ENCODE measurements at regions not wholly inside any gene's neighbourhood (a gene's known extent, or its start where the extent isn't known, plus 50 kb on each side); places are given as distances from the start of the nearest gene placed in this dataset.

DNA sequence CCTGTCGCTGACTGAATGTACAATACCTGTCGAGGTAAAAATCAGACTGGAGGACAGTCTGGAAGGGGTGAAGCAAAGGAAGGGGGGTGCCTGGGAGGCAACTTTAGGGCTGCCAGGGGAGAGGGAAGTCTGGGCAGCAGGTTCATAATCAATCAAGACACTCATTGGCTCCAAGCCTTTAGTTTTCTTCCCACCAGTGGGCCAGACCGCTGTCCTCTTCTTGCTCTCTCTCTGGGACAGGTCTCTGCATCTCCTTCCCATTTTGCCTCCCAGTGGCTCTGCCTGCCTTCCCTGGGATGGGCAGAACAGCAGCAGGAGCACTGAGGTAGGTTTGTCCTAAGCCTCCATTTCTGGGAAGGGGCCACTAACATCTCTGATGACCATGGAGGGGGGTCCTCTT lies 206.5 kb downstream of the TTC8 start:
- H3K27me3 Mint-ChIP-seq (ENCODE audit: low read depth) = peaks cover 55% of the 10 kb centered on the region
- DNase-seq (no peak), ATAC-seq (replicated peaks in 1 of 2) (no peak)
- H3K36me3 Mint-ChIP-seq (ENCODE audit: insufficient read depth in 2 of 2) = no peaks in the 10 kb centered on the region
- peaks cover 6% of the 10 kb centered on the region for H3K4me1 Mint-ChIP-seq (ENCODE audit: low read depth)
- no peaks in the 10 kb centered on the region for H3K9me3 Mint-ChIP-seq
- no peak overlapping the region for H3K27ac Mint-ChIP-seq
- H3K4me3 Mint-ChIP-seq = no peak overlapping the region

DNA sequence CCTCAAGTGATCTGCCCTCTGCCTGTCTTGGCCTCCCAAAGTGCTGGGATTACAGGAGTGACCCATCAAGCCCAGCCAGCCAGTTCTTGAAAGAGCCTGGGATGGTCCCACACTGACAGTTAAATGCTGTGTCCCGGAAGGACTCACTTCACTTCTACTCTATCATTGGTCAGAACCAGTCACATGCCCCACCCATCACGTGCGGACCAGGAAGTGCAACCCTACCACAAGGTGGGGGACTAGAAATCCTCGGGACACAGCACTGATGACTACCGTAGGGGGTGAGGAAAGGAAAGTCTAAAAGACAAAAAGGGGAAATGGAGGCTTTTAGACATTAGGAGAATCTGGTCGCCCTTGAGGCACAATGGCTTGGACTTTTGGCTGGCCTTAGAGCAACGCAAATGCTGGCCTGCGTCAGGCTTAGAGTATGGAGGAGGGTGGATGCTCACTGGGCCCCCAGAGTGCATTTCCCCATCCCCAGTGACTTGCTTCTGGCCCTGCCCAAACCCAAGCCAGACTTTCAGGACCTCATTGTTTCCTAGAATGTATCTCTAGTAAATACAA lies 207.7 kb downstream of the TTC8 start:
- ATAC-seq (replicated peaks in 1 of 2) (no peak), DNase-seq (no peak)
- Mint-ChIP-seq H3K4me3 (no peak overlapping the region), H3K9me3 (no peaks in the 10 kb centered on the region), H3K36me3 (ENCODE audit: insufficient read depth in 2 of 2) (no peaks in the 10 kb centered on the region), H3K4me1 (ENCODE audit: low read depth) (peaks cover 6% of the 10 kb centered on the region), H3K27ac (no peak overlapping the region), H3K27me3 (ENCODE audit: low read depth) (peaks cover 51% of the 10 kb centered on the region)

DNA sequence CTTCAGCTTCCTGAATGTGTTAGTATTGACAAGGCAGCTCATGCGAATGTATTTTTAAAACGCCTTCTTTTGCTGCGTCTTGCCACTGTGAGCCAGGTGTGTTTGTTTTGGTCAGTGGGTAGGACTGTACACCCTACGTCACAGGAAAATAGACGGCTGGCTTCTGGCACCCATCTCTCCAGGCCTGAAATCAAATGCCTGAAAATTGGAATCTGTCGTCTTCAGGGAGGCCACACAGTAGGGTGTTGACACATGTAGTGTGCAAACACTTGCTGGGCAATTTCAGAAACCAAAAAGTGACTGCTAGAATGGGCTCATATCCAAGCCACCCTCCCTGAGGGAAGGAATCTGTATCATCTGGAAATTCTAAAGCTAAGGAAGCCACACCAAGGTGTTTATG lies 209.3 kb downstream of the TTC8 start:
- H3K9me3 Mint-ChIP-seq = no peaks in the 10 kb centered on the region
- H3K27me3 Mint-ChIP-seq (ENCODE audit: low read depth) = peaks cover 47% of the 10 kb centered on the region

DNA sequence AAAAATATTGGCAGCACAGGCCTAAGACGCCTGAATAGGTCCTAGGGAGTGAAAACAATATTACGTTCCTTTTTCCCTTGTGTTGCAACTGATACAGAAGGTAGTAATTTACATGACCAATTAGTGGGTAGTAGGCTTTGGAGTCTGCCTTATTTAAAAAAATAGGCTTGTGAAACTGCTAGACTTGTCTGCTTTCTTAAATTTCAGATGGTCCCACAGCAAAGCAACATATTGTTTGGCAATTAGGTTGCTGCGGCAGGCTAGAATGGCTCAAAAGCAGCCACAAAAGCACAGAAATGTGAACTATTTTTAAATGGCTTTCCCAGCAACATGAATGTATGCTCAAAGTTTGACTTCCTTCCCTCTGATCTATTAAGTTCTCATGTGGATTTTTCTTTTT lies 211.9 kb downstream of the TTC8 start:
- H3K4me3 Mint-ChIP-seq = no peak overlapping the region
- DNase-seq (no peak), ATAC-seq (replicated peaks in 1 of 2) (no peak)
- peaks cover 19% of the 10 kb centered on the region for H3K4me1 Mint-ChIP-seq (ENCODE audit: low read depth)
- no peak overlapping the region for H3K27ac Mint-ChIP-seq
- H3K27me3 Mint-ChIP-seq (ENCODE audit: low read depth) = peaks cover 36% of the 10 kb centered on the region
- H3K9me3 Mint-ChIP-seq = no peaks in the 10 kb centered on the region
- no peaks in the 10 kb centered on the region for H3K36me3 Mint-ChIP-seq (ENCODE audit: insufficient read depth in 2 of 2)

More for the DNA sequence above, 209.3 kb downstream of the TTC8 start:
- DNase-seq (no peak), ATAC-seq (replicated peaks in 1 of 2) (no peak)
- peaks cover 6% of the 10 kb centered on the region for H3K4me1 Mint-ChIP-seq (ENCODE audit: low read depth)
- no peak overlapping the region for H3K4me3 Mint-ChIP-seq
- H3K27ac Mint-ChIP-seq = no peak overlapping the region
- no peaks in the 10 kb centered on the region for H3K36me3 Mint-ChIP-seq (ENCODE audit: insufficient read depth in 2 of 2)

DNA sequence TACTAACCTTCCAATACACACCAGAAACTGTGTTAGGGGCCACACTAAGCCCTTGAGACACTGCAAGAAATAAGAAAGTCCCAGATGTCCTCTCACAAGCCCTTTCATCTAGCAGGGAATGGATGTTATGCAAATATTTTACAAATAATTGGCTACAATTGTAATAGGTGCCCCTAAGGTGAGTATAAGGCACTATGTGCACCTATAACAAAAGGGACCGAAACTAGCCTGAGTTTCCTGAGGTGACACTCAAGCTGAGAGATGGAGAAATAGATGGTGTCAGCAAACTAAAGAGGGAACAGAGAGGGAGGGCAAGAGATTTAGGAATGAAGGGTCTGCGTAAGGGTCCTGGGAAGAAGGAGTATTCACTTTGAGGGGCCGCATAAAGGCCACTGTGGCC lies 212.6 kb downstream of the TTC8 start:
- Mint-ChIP-seq H3K9me3 (no peaks in the 10 kb centered on the region), H3K27ac (no peak overlapping the region), H3K4me3 (no peak overlapping the region), H3K36me3 (ENCODE audit: insufficient read depth in 2 of 2) (no peaks in the 10 kb centered on the region), H3K4me1 (ENCODE audit: low read depth) (peaks cover 19% of the 10 kb centered on the region), H3K27me3 (ENCODE audit: low read depth) (peaks cover 36% of the 10 kb centered on the region)
- ATAC-seq (replicated peaks in 1 of 2) (no peak), DNase-seq (no peak)

DNA sequence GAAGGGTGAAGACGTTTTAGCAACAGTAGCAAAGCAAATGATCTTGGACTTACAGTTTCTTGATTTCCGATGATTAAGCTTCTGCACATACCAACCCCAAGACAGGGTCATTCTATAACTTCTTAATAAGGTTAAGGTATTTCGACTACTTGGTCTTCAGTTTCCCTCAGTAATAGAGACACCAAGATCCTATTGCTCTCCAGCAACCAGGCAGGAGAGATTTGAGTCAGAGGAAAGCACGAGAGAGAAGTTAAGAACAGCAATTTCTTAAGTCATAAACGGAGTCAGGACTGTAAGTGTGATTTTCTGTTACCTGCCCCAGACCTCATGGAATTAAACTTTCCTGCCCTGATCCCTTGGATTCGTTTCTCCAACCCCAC lies 215.6 kb downstream of the TTC8 start:
- Mint-ChIP-seq H3K36me3 (ENCODE audit: insufficient read depth in 2 of 2) (no peaks in the 10 kb centered on the region), H3K4me1 (ENCODE audit: low read depth) (peaks cover 13% of the 10 kb centered on the region), H3K9me3 (no peaks in the 10 kb centered on the region), H3K27ac (no peak overlapping the region), H3K27me3 (ENCODE audit: low read depth) (peaks cover 29% of the 10 kb centered on the region), H3K4me3 (peak overlapping the region in 1 of 2 donors; percentile 81)
- ATAC-seq (replicated peaks in 1 of 2) (peak; percentile 30 to 36), DNase-seq (no peak)

DNA sequence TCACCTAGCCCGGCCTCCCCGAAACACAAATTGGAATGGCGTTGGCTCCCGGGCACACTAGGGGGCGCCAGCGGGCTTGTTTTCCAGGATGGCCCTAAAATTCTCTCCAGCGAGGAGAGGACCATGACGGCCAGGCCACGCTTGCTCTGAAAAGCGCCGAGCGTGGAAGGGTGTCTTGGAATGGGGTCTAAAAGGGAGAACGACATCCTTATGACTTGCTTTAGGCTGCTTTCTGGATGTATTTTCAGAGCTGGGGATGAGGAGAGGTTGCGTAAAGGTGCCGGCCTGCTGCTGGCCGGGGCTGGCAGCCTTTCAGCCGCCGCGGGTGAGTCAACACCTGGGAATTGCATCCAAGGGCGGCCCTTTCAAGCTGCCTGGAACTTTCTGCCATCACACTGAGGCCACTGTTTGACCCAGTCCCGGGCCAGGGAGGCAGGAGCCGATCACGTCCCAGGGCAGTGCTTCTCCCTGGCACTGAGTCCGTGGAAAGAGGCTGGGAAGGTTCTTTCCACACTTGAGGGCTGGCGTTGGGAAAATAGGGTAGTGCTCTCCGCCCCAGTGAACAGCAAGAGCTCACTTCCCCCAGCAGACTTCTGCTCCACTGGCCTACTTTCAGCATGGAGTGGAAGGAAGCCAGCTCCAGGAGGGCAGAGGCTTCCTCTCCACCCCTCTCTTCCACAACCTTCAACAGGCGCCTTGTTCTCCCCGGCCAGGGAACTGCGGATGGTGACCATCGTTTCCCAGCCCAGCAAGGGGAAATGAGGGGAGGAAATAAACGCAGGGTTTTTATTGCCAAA lies 216.2 kb downstream of the TTC8 start:
- Mint-ChIP-seq H3K36me3 (ENCODE audit: insufficient read depth in 2 of 2) (no peaks in the 10 kb centered on the region), H3K27me3 (ENCODE audit: low read depth) (peaks cover 23% of the 10 kb centered on the region), H3K4me3 (peak overlapping the region; percentile 76 to 81), H3K27ac (no peak overlapping the region), H3K9me3 (no peaks in the 10 kb centered on the region), H3K4me1 (ENCODE audit: low read depth) (peaks cover 13% of the 10 kb centered on the region)
- DNase-seq (peak; percentile 78 to 87), ATAC-seq (replicated peaks in 1 of 2) (peak; percentile 72 to 77)

DNA sequence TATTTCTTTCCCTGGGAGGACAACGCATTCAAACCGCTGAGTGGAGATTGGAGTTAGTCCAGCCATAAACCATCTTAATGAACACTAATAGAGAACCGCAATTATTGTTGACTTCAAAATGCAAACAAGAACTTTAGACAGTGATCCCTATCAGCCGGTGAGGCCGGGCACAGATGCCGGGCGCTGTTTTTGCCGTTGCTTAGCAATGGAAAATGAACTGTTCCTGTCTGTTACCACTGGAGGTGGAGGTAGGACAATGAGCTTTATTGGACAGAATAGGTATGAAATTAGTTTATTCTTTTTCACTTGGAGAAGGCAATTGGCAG lies 216.8 kb downstream of the TTC8 start:
- no peak overlapping the region for H3K27ac Mint-ChIP-seq
- no peak for DNase-seq
- ATAC-seq (replicated peaks in 1 of 2) = no peak
- peaks cover 13% of the 10 kb centered on the region for H3K4me1 Mint-ChIP-seq (ENCODE audit: low read depth)
- H3K4me3 Mint-ChIP-seq = peak overlapping the region in 1 of 2 donors; percentile 81
- H3K9me3 Mint-ChIP-seq = no peaks in the 10 kb centered on the region
- peaks cover 22% of the 10 kb centered on the region for H3K27me3 Mint-ChIP-seq (ENCODE audit: low read depth)
- H3K36me3 Mint-ChIP-seq (ENCODE audit: insufficient read depth in 2 of 2) = no peaks in the 10 kb centered on the region

DNA sequence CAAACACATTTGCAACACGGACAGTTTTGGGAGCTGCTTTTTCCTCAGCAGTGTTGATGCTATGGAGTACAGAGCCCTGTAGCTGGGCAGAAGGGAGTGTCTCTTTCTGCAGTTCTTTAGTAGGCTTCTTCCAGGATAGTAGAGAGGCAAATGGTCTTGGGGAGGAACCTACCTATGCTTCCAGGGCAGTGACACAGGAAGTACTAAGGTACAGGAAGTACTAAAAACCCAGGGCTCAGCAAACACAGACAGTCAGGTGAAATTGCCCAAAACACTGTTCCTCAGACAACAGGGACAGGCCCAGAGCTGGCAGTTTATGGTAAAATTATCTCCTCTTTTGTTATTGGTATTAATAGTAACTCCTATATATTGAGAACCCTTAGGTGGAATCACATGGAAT lies 217.6 kb downstream of the TTC8 start:
- H3K4me3 Mint-ChIP-seq = no peak overlapping the region
- peaks cover 13% of the 10 kb centered on the region for H3K4me1 Mint-ChIP-seq (ENCODE audit: low read depth)
- no peaks in the 10 kb centered on the region for H3K36me3 Mint-ChIP-seq (ENCODE audit: insufficient read depth in 2 of 2)
- no peak for DNase-seq
- peaks cover 18% of the 10 kb centered on the region for H3K27me3 Mint-ChIP-seq (ENCODE audit: low read depth)
- no peaks in the 10 kb centered on the region for H3K9me3 Mint-ChIP-seq
- no peak overlapping the region for H3K27ac Mint-ChIP-seq
- no peak for ATAC-seq (replicated peaks in 1 of 2)

DNA sequence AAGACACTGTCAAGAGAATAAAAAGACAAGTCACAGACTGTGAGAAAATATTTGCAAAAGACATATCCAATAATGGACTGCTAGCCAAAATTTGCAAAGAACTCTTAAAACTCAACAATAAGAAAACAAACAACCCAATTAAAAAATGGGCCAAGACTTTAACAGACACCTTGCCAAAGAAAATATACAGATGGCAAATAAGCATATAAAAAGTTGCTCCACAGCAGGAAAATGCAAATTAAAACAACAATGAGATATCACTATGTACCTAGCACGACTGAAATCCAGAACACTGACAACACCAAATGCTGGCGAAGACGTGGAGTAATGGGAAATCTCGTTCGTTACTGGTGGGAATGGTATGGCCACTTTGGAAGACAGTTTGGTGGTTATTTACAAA lies 228.9 kb downstream of the TTC8 start:
- no peak overlapping the region for H3K27ac Mint-ChIP-seq

DNA sequence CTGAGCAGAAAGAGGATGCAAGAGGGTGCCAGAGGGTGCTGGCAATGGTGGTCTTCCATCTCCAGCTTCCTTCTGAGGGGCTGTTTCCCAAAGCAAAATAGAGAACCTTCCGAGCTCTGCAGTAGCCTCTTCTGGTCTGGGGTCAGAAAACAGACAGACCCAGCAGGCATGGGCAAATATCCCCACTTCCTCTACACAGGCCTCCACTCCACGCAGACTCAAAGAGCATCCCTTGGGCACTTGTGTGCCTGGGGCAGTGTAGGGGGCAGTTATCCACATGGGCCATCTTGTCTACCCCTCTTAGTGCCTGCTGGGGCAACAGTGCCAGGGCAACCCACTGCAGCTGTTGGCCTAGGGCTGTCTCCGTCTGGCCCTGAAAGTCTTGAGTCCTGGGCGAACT lies 231.9 kb downstream of the TTC8 start:
- Mint-ChIP-seq H3K27ac (no peak overlapping the region), H3K4me3 (no peak overlapping the region), H3K4me1 (ENCODE audit: low read depth) (peaks cover 8% of the 10 kb centered on the region), H3K36me3 (ENCODE audit: insufficient read depth in 2 of 2) (peaks cover 1 to 4% of the 10 kb centered on the region in 2 donors), H3K27me3 (ENCODE audit: low read depth) (peaks cover 6% of the 10 kb centered on the region), H3K9me3 (peaks cover 4 to 5% of the 10 kb centered on the region in 2 donors)
- DNase-seq = no peak
- no peak for ATAC-seq (replicated peaks in 1 of 2)

More for the DNA sequence above, 228.9 kb downstream of the TTC8 start:
- ATAC-seq (replicated peaks in 1 of 2) = no peak
- Mint-ChIP-seq H3K27me3 (ENCODE audit: low read depth) (no peaks in the 10 kb centered on the region), H3K4me3 (no peak overlapping the region), H3K9me3 (peaks cover 5 to 7% of the 10 kb centered on the region in 2 donors), H3K36me3 (ENCODE audit: insufficient read depth in 2 of 2) (peaks cover 4% of the 10 kb centered on the region in 2 donors), H3K4me1 (ENCODE audit: low read depth) (peaks cover 8% of the 10 kb centered on the region)
- no peak for DNase-seq

DNA sequence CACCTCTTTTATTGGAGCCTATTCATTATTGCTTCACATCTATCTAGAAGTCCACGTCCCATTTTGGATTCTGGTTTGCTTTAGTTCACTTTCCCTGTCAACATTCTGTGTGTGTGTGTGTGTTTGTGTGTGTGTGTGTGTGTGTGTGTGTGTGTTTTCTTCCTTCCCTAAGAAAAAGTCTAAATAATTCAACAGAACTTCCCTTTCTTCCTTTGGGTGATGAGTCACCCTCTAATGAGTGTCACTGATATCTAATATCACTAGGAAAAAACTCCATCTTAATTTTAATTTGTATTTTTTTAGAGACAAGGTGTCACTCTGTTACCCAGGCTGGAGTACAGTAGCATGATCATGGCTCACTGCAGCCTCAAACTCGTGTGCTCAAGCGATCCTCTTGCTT lies 234.2 kb downstream of the TTC8 start:
- peaks cover 17% of the 10 kb centered on the region for H3K27me3 Mint-ChIP-seq (ENCODE audit: low read depth)
- ATAC-seq (replicated peaks in 1 of 2) = no peak
- no peak overlapping the region for H3K27ac Mint-ChIP-seq

DNA sequence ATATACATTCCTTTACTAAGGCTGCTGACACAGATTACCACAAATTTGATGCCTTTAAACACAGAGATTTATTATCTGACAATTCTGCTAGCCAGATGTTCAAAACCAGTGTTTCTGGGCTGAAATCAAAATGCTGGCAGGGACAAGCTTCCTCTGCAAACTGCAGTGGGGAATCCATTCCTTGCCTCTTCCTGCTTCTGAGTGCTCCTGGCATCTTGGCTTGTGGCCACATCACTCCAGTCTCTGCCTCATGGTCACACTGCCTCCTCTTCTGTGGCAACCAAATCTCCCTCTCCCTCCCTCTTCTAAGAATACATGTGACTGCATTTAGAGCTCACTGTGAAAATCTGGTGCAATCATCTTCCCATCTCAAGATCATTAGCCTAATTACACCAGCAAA lies 235.7 kb downstream of the TTC8 start:
- Mint-ChIP-seq H3K9me3 (peaks cover 2 to 3% of the 10 kb centered on the region in 2 donors), H3K27ac (no peak overlapping the region), H3K36me3 (ENCODE audit: insufficient read depth in 2 of 2) (peaks cover 0 to 1% of the 10 kb centered on the region in 2 donors), H3K27me3 (ENCODE audit: low read depth) (peaks cover 25% of the 10 kb centered on the region), H3K4me1 (ENCODE audit: low read depth) (peaks cover 8% of the 10 kb centered on the region), H3K4me3 (no peak overlapping the region)
- DNase-seq (no peak), ATAC-seq (replicated peaks in 1 of 2) (no peak)

More for the DNA sequence above, 234.2 kb downstream of the TTC8 start:
- peaks cover 0 to 1% of the 10 kb centered on the region in 2 donors for H3K36me3 Mint-ChIP-seq (ENCODE audit: insufficient read depth in 2 of 2)
- H3K9me3 Mint-ChIP-seq = peaks cover 2 to 3% of the 10 kb centered on the region in 2 donors
- H3K4me1 Mint-ChIP-seq (ENCODE audit: low read depth) = peaks cover 8% of the 10 kb centered on the region
- DNase-seq = no peak
- H3K4me3 Mint-ChIP-seq = no peak overlapping the region

DNA sequence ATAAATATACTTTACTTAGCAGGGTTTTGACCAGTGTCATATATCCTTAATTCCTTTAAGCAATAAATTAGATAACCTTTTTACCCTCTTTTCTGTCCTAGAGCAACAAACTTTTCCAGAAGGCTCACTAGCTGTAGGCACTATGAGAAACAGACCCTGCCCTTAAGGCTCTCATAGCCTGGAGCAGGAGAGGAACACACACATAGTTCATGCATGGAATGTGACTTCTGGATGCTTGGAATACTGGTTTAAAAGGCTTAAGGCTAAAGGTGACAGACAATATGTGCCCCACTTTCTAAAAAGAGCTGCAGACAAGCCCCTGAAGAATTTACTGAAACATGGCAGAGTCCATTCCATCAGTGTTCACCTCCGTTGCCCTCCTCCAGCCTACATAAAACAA lies 237.2 kb downstream of the TTC8 start:
- no peak overlapping the region for H3K27ac Mint-ChIP-seq
- no peaks in the 10 kb centered on the region for H3K36me3 Mint-ChIP-seq (ENCODE audit: insufficient read depth in 2 of 2)
- DNase-seq (no peak), ATAC-seq (replicated peaks in 1 of 2) (no peak)
- H3K4me1 Mint-ChIP-seq (ENCODE audit: low read depth) = peaks cover 2% of the 10 kb centered on the region
- no peak overlapping the region for H3K4me3 Mint-ChIP-seq
- peaks cover 30% of the 10 kb centered on the region for H3K27me3 Mint-ChIP-seq (ENCODE audit: low read depth)
- no peaks in the 10 kb centered on the region for H3K9me3 Mint-ChIP-seq
